ENCODE measurements at regions not wholly inside any gene's neighbourhood (a gene's known extent, or its start where the extent isn't known, plus 50 kb on each side); places are given as distances from the start of the nearest gene placed in this dataset.
"Not testable (repeated sequence)": the region's sequence is repeated elsewhere in the genome, so short reads cannot be mapped to it uniquely, and the experiment has no call there.

DNA sequence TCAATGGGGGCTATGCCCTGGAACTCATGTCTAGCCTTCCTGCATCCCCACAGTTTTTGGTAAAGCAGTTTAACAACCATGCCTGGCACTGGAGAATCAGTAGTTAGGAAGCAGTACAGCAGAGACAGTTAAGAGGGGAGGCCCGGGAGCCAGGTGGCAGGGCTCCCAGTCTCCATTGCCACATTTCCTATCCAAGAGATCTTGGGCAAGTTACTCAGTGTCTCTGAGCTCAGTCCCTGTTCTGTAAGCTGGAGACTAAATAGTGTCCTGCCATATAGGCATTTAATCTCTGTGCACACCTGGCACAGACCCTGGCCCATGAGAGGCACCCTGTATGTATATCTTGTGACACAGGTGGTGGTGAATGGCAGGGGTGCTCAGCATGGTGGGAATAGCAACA lies 156.1 kb upstream of the EOLA2 start:
- H3K36me3 ChIP-seq (ENCODE audit: control insufficient read depth, insufficient read depth, low read length) = no peaks in the 10 kb centered on the region
- no peak overlapping the region for H3K4me3 ChIP-seq (ENCODE audit: insufficient read depth, low read depth, low read length)
- H3K27ac ChIP-seq (ENCODE audit: insufficient read depth, low read depth, low read length, poor library complexity, severe bottlenecking) = no peak overlapping the region
- no peaks in the 10 kb centered on the region for H3K27me3 ChIP-seq (ENCODE audit: control insufficient read depth, insufficient read depth, low read length, poor library complexity, severe bottlenecking)
- H3K9me3 ChIP-seq (ENCODE audit: control insufficient read depth, low read length) = no peaks in the 10 kb centered on the region
- WGBS, 2 experiments = 85 to 95% methylated on average over 1 of the region's 1 CpG
- H3K4me1 ChIP-seq (ENCODE audit: control insufficient read depth, insufficient read depth, low read length) = no peaks in the 10 kb centered on the region

DNA sequence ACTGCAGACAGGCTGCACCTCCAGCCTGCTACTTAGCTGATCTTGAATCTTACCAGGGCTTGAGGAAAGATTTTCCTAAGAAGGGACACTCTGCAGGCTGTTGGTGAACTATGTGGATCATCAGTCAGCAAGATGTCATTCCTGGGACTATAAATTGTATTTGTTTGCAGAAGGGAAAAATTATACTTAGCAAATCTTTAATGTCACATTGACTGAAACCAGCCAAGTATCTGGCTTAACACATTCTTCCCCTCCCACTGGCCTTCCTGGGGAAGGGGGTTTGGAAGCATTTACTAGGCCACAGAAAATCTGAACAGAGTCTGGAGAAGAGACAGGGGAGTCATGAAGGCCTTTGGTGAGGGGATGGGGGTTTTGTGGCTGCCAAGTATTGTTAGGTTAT lies 156.7 kb upstream of the EOLA2 start:
- Histone ChIP-seq H3K27ac (ENCODE audit: insufficient read depth, low read depth, low read length, poor library complexity, severe bottlenecking) (no peak overlapping the region), H3K4me3 (ENCODE audit: insufficient read depth, low read depth, low read length) (no peak overlapping the region), H3K36me3 (ENCODE audit: control insufficient read depth, insufficient read depth, low read length) (no peaks in the 10 kb centered on the region)

DNA sequence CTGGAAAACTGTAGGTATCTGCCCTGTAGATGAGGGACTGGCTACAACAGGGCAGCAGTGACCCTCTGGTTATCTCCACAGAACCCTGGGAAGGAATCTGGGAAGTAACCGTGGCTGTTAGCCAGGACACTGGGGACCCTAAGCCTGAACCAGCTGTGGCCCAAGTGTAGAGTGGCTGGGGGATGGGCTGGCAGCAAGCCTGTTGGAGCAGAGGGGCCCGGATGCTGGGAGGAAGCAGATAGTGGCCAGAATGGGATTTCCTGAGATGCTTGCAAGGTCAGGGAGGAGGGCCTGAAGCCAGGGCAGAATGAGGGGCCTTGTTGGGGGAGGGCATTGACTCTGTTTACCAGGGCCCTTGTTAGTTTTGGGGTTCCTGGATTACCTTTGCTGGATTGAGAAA lies 161.0 kb upstream of the EOLA2 start:
- no peaks in the 10 kb centered on the region for H3K9me3 ChIP-seq (ENCODE audit: control insufficient read depth, low read length)
- no peaks in the 10 kb centered on the region for H3K4me1 ChIP-seq (ENCODE audit: control insufficient read depth, insufficient read depth, low read length)
- no peak overlapping the region for H3K27ac ChIP-seq (ENCODE audit: insufficient read depth, low read depth, low read length, poor library complexity, severe bottlenecking)
- WGBS, 2 experiments = 84 to 91% methylated on average over 2 of the region's 2 CpGs
- H3K27me3 ChIP-seq (ENCODE audit: control insufficient read depth, insufficient read depth, low read length, poor library complexity, severe bottlenecking) = no peaks in the 10 kb centered on the region
- no peak overlapping the region for H3K4me3 ChIP-seq (ENCODE audit: insufficient read depth, low read depth, low read length)
- H3K36me3 ChIP-seq (ENCODE audit: control insufficient read depth, insufficient read depth, low read length) = no peaks in the 10 kb centered on the region

More for the DNA sequence above, 156.7 kb upstream of the EOLA2 start:
- no peaks in the 10 kb centered on the region for H3K4me1 ChIP-seq (ENCODE audit: control insufficient read depth, insufficient read depth, low read length)
- no peaks in the 10 kb centered on the region for H3K27me3 ChIP-seq (ENCODE audit: control insufficient read depth, insufficient read depth, low read length, poor library complexity, severe bottlenecking)
- no peaks in the 10 kb centered on the region for H3K9me3 ChIP-seq (ENCODE audit: control insufficient read depth, low read length)

GRCh38 chrX:150100261-150100660 lies 162.0 kb upstream of the EOLA2 start:
- WGBS, 2 experiments = 83 to 96% methylated on average over 1 to 3 of the region's 3 CpGs
- Histone ChIP-seq H3K27ac (ENCODE audit: insufficient read depth, low read depth, low read length, poor library complexity, severe bottlenecking) (no peak overlapping the region), H3K4me3 (ENCODE audit: insufficient read depth, low read depth, low read length) (no peak overlapping the region)

DNA sequence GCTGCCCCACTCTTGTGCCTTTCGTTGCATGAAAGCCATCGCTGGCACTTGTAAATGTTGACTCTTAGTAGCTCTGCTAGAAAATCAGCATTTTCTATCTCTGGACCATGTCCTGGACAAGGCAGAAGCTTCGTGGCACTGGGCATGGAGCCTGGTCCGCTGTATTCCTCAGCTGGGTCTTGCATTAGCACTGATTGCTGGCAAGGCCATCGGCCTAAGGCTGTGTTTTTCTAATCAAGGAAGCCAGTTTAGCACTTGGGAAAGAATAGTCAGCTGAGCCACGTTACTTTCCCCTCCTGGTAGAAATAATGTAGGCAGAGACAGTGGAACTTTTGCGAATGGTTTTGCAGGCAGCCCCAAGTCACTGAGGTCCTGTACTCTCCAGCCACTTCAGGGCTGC lies 180.2 kb upstream of the EOLA2 start:
- WGBS, 2 experiments = 93% methylated on average over 7 of the region's 7 CpGs
- no peak overlapping the region for H3K27ac ChIP-seq (ENCODE audit: insufficient read depth, low read depth, low read length, poor library complexity, severe bottlenecking)
- no peak overlapping the region for H3K4me3 ChIP-seq (ENCODE audit: insufficient read depth, low read depth, low read length)
- no peaks in the 10 kb centered on the region for H3K27me3 ChIP-seq (ENCODE audit: control insufficient read depth, insufficient read depth, low read length, poor library complexity, severe bottlenecking)
- no peaks in the 10 kb centered on the region for H3K9me3 ChIP-seq (ENCODE audit: control insufficient read depth, low read length)
- H3K36me3 ChIP-seq (ENCODE audit: control insufficient read depth, insufficient read depth, low read length) = no peaks in the 10 kb centered on the region
- H3K4me1 ChIP-seq (ENCODE audit: control insufficient read depth, insufficient read depth, low read length) = no peaks in the 10 kb centered on the region

More at GRCh38 chrX:150100261-150100660, 162.0 kb upstream of the EOLA2 start:
- H3K36me3 ChIP-seq (ENCODE audit: control insufficient read depth, insufficient read depth, low read length) = no peaks in the 10 kb centered on the region
- H3K27me3 ChIP-seq (ENCODE audit: control insufficient read depth, insufficient read depth, low read length, poor library complexity, severe bottlenecking) = no peaks in the 10 kb centered on the region
- no peaks in the 10 kb centered on the region for H3K4me1 ChIP-seq (ENCODE audit: control insufficient read depth, insufficient read depth, low read length)
- no peaks in the 10 kb centered on the region for H3K9me3 ChIP-seq (ENCODE audit: control insufficient read depth, low read length)

DNA sequence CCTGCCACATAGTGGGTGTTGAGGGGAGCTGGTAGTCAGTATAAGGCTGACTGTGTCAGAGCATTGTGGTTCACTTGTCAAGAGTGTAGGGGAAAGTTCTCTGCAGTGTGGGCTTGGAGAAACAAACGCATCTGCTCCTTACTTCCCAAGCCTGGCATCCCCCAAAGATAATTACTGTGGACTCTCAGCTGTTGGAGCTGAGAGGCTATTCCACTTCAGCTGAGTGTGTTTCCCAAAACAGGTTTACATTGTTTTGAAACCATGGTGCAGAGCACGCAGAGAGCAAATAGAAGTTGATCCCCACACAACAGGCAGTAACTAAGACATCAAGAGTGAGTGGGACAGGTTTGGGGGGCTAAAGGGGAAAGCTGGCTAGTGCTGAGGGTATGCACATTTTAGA lies 181.0 kb upstream of the EOLA2 start:
- H3K9me3 ChIP-seq (ENCODE audit: control insufficient read depth, low read length) = no peaks in the 10 kb centered on the region
- H3K27me3 ChIP-seq (ENCODE audit: control insufficient read depth, insufficient read depth, low read length, poor library complexity, severe bottlenecking) = no peaks in the 10 kb centered on the region
- no peaks in the 10 kb centered on the region for H3K4me1 ChIP-seq (ENCODE audit: control insufficient read depth, insufficient read depth, low read length)
- no peaks in the 10 kb centered on the region for H3K36me3 ChIP-seq (ENCODE audit: control insufficient read depth, insufficient read depth, low read length)
- H3K27ac ChIP-seq (ENCODE audit: insufficient read depth, low read depth, low read length, poor library complexity, severe bottlenecking) = no peak overlapping the region
- no peak overlapping the region for H3K4me3 ChIP-seq (ENCODE audit: insufficient read depth, low read depth, low read length)
- WGBS, 2 experiments = 86 to 97% methylated on average over 2 of the region's 2 CpGs

GRCh38 chrX:150125045-150125444 lies 186.8 kb upstream of the EOLA2 start:
- 83 to 90% methylated on average over 1 to 2 of the region's 2 CpGs for WGBS, 2 experiments
- not testable (repeated sequence) for H3K27ac ChIP-seq (ENCODE audit: insufficient read depth, low read depth, low read length, poor library complexity, severe bottlenecking); H3K4me3 ChIP-seq (ENCODE audit: insufficient read depth, low read depth, low read length); H3K9me3 ChIP-seq (ENCODE audit: control insufficient read depth, low read length); H3K27me3 ChIP-seq (ENCODE audit: control insufficient read depth, insufficient read depth, low read length, poor library complexity, severe bottlenecking); H3K36me3 ChIP-seq (ENCODE audit: control insufficient read depth, insufficient read depth, low read length); H3K4me1 ChIP-seq (ENCODE audit: control insufficient read depth, insufficient read depth, low read length)

DNA sequence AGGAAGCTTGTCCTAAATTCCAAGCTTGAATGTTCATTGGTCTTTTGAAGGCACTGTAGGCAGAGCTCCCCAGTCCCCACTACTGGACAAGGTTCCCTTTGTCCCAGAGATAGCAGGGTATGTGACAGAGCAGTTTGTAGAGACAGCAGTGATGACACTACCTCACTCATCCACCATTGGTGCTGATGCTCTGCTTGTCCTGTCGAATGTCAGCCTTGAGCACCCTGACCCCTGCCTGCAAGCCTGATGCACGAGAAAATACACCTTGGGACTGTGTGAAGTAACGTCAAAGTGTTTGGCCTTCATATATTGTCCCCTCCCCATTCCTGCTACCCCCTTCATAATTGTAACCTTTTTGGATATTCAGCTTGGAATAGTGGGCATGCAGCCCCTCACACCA lies 188.9 kb upstream of the EOLA2 start:
- H3K4me3 ChIP-seq (ENCODE audit: insufficient read depth, low read depth, low read length) = no peak overlapping the region
- H3K4me1 ChIP-seq (ENCODE audit: control insufficient read depth, insufficient read depth, low read length) = no peaks in the 10 kb centered on the region

DNA sequence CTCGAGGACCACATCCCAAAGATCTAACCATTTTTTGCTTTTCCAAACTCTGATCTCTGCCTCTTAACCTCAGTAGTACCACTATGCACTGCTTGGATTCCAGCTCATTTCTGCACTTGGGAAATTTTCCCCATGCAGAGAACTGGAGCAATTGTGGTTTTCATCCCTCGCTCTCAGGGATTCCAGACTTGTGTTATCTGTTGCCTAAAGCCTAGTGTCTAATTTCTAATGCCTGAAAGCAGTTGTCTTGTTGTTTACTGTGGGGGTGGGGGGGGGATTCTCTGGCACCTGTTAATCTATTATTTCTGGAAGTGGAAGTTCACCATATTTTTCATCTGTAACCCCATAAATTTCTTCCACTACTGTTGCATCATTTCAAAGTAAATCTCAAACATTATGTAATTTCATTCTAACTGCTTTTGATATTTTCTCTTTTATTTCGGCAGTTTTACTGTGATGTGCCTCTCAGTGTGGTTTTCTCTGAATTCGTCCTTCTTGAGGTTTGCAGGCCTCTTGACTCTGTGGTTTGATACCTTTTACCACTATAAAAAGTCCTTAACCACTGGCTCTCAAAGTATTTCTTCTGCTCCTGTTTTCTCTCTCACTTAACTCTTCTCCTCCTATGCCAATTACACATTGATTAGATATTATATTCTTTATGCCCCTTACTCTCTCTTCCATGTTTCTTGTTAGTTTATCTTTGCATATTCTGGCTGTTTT lies 205.6 kb upstream of the EOLA2 start:
- H3K4me1 ChIP-seq (ENCODE audit: control insufficient read depth, insufficient read depth, low read length) = no peaks in the 10 kb centered on the region
- no peaks in the 10 kb centered on the region for H3K27me3 ChIP-seq (ENCODE audit: control insufficient read depth, insufficient read depth, low read length, poor library complexity, severe bottlenecking)
- H3K27ac ChIP-seq (ENCODE audit: insufficient read depth, low read depth, low read length, poor library complexity, severe bottlenecking) = no peak overlapping the region
- H3K36me3 ChIP-seq (ENCODE audit: control insufficient read depth, insufficient read depth, low read length) = no peaks in the 10 kb centered on the region
- 94 to 98% methylated on average over 4 of the region's 4 CpGs for WGBS, 2 experiments
- H3K4me3 ChIP-seq (ENCODE audit: insufficient read depth, low read depth, low read length) = no peak overlapping the region
- H3K9me3 ChIP-seq (ENCODE audit: control insufficient read depth, low read length) = no peaks in the 10 kb centered on the region

More for the DNA sequence above, 188.9 kb upstream of the EOLA2 start:
- no peaks in the 10 kb centered on the region for H3K9me3 ChIP-seq (ENCODE audit: control insufficient read depth, low read length)
- WGBS, 2 experiments = 83 to 87% methylated on average over 3 of the region's 3 CpGs
- no peak overlapping the region for H3K27ac ChIP-seq (ENCODE audit: insufficient read depth, low read depth, low read length, poor library complexity, severe bottlenecking)
- H3K36me3 ChIP-seq (ENCODE audit: control insufficient read depth, insufficient read depth, low read length) = no peaks in the 10 kb centered on the region
- H3K27me3 ChIP-seq (ENCODE audit: control insufficient read depth, insufficient read depth, low read length, poor library complexity, severe bottlenecking) = no peaks in the 10 kb centered on the region

- Histone ChIP-seq H3K4me1 (ENCODE audit: control insufficient read depth, insufficient read depth, low read length) (no peaks in the 10 kb centered on the region), H3K27me3 (ENCODE audit: control insufficient read depth, insufficient read depth, low read length, poor library complexity, severe bottlenecking) (no peaks in the 10 kb centered on the region), H3K27ac (ENCODE audit: insufficient read depth, low read depth, low read length, poor library complexity, severe bottlenecking) (no peak overlapping the region), H3K36me3 (ENCODE audit: control insufficient read depth, insufficient read depth, low read length) (no peaks in the 10 kb centered on the region), H3K4me3 (ENCODE audit: insufficient read depth, low read depth, low read length) (no peak overlapping the region), H3K9me3 (ENCODE audit: control insufficient read depth, low read length) (no peaks in the 10 kb centered on the region)
- 94% methylated on average over 1 of the region's 1 CpG for WGBS, 2 experiments
These were observed 208.1 kb upstream of the EOLA2 start for GRCh38 chrX:150146271-150146896.

Data from ectodermal cell (in vitro differentiated cells).